K562 (cell line): ENCODE measurements at regions not wholly inside any gene's neighbourhood (a gene's known extent, or its start where the extent isn't known, plus 50 kb on each side); places are given as distances from the start of the nearest gene placed in this dataset.

ENCODE experiments used
- CBX1 ChIP-seq: sonication (generic); IDR thresholded peaks from 2 replicates; pipeline ENCODE4 v1.6.1; 2016; ENCODE audit warnings: antibody characterized with exemption, low read depth, mild to moderate bottlenecking
- CEBPB ChIP-seq: fragments of 450-650 bp; IDR thresholded peaks from 2 replicates; pipeline ENCODE4 v1.6.1; 2016; ENCODE audit warnings: missing genetic modification characterization, missing compliant biosample characterization
- GATA2 ChIP-seq: sonication (generic); formaldehyde crosslinking; IDR thresholded peaks from 2 replicates; pipeline ENCODE4 v1.4.0; 2020; ENCODE audit warnings: mild to moderate bottlenecking, missing genetic modification reagents
- L3MBTL2 ChIP-seq: fragments of 450-650 bp; IDR thresholded peaks from 2 replicates; pipeline ENCODE4 v1.6.1; 2016; ENCODE audit warnings: mild to moderate bottlenecking, moderate library complexity
- MED1 ChIP-seq: sonication (generic); formaldehyde crosslinking; IDR thresholded peaks from 2 replicates; pipeline ENCODE4 v1.8.1; 2023; ENCODE audit warnings: missing genetic modification reagents, borderline replicate concordance
- MXI1 ChIP-seq: IDR thresholded peaks from 2 replicates; pipeline ENCODE4 v1.6.1; 2011; ENCODE audit warnings: low read depth, mild to moderate bottlenecking, improper control_type of control experiment, low read length
- POLR2A ChIP-seq: fragments of 450-650 bp; conservative IDR thresholded peaks from 2 replicates; pipeline ENCODE4 v1.6.1; 2016
- SIN3B ChIP-seq: fragments of 450-650 bp; IDR thresholded peaks from 2 replicates; pipeline ENCODE4 v1.6.1; 2017; ENCODE audit warnings: low read depth, mild to moderate bottlenecking, moderate library complexity
- ZNF121 ChIP-seq: sonication (generic); formaldehyde crosslinking; conservative IDR thresholded peaks from 2 replicates; pipeline ENCODE4 v1.8.0; 2022; ENCODE audit warnings: missing genetic modification reagents
- ZNF239 ChIP-seq: fragments of 250-450 bp; sonication (Bioruptor Pico); IDR thresholded peaks from 2 replicates; pipeline ENCODE4 v1.4.0; 2020; ENCODE audit warnings: mild to moderate bottlenecking
- TF ChIP-seq, protein P1 (sequence below): sonication (generic); formaldehyde crosslinking; IDR thresholded peaks from 2 replicates; pipeline ENCODE4 v1.8.1; 2022; ENCODE audit warnings: missing genetic modification reagents
- TF ChIP-seq, protein P2 (sequence below), 3 experiments: IDR thresholded peaks in 2 of 3; conservative IDR thresholded peaks in 1 of 3; 2 replicates each; pipeline ENCODE4 v1.5.1; 2011 to 2012; ENCODE audit warnings: low read length in 3 of 3, mild to moderate bottlenecking in 3 of 3, control low read depth in 2 of 3, improper control_type of control experiment in 1 of 3, inconsistent platforms in 1 of 3, low read depth in 1 of 3, mixed read lengths in 1 of 3, moderate library complexity in 1 of 3; ENCODE audit not compliant: insufficient read depth in 2 of 3

DNA sequence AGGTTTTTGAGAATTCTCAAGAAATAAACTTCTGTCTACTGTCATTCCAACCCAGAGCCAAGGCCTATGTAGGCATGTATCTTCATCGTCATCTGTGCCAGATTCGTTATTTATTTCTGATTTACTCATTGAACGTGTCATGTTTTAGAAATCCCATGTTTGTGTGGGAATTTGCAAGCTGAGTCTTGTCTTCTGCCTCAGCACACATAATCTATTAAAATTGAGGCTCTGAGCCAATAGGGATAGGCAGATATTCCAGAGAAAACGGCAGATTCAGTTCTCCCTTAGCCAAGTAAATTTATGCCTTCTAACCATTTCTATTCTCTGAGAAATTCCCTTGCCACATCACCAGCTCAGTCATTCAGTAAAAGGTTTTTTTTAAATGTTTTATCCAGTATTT, 444.6 kb downstream of the REEP3 start:
- TF ChIP-seq GATA2 (CRISPR knock-in tag) (no peak), MED1 (CRISPR knock-in tag) (no peak), ZNF239 (CRISPR knock-in tag) (no peak), MXI1 (no peak), POLR2A (no peak), ZNF121 (no peak), L3MBTL2 (no peak), SIN3B (no peak), CBX1 (no peak), CEBPB (no peak)
- TF ChIP-seq, protein P1, sequence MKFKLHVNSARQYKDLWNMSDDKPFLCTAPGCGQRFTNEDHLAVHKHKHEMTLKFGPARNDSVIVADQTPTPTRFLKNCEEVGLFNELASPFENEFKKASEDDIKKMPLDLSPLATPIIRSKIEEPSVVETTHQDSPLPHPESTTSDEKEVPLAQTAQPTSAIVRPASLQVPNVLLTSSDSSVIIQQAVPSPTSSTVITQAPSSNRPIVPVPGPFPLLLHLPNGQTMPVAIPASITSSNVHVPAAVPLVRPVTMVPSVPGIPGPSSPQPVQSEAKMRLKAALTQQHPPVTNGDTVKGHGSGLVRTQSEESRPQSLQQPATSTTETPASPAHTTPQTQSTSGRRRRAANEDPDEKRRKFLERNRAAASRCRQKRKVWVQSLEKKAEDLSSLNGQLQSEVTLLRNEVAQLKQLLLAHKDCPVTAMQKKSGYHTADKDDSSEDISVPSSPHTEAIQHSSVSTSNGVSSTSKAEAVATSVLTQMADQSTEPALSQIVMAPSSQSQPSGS (CRISPR knock-in tag): no peak
- TF ChIP-seq, protein P2, sequence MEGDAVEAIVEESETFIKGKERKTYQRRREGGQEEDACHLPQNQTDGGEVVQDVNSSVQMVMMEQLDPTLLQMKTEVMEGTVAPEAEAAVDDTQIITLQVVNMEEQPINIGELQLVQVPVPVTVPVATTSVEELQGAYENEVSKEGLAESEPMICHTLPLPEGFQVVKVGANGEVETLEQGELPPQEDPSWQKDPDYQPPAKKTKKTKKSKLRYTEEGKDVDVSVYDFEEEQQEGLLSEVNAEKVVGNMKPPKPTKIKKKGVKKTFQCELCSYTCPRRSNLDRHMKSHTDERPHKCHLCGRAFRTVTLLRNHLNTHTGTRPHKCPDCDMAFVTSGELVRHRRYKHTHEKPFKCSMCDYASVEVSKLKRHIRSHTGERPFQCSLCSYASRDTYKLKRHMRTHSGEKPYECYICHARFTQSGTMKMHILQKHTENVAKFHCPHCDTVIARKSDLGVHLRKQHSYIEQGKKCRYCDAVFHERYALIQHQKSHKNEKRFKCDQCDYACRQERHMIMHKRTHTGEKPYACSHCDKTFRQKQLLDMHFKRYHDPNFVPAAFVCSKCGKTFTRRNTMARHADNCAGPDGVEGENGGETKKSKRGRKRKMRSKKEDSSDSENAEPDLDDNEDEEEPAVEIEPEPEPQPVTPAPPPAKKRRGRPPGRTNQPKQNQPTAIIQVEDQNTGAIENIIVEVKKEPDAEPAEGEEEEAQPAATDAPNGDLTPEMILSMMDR (IDR thresholded peaks at IDR 0.05 in 2 of 3, conservative IDR thresholded peaks at IDR 0.05 in 1 of 3; ENCODE audit: insufficient read depth in 2 of 3, low read depth in 1 of 3, low read length in 3 of 3): no peak
